Testis (tissue), 2 donors: ENCODE measurements at regions not wholly inside any gene's neighbourhood (a gene's known extent, or its start where the extent isn't known, plus 50 kb on each side); places are given as distances from the start of the nearest gene placed in this dataset.

Source experiments
- DNase-seq: peaks from one replicate; pipeline ENCODE4 v3.0.0-alpha.2; 2019
- H3K27ac ChIP-seq, 2 donors: fragments of 200-600 bp; sonication (generic); one replicate each; pipeline ENCODE4 v1.5.1; 2019
- H3K27me3 ChIP-seq: fragments of 200-600 bp; sonication (generic); one replicate; pipeline ENCODE4 v1.5.1; 2019
- H3K36me3 ChIP-seq: fragments of 200-600 bp; sonication (generic); one replicate; pipeline ENCODE4 v1.5.1; 2017; ENCODE audit warnings: low read depth; ENCODE audit errors: missing control alignments
- H3K4me1 ChIP-seq: fragments of 200-600 bp; sonication (generic); one replicate; pipeline ENCODE4 v1.5.1; 2019
- H3K4me3 ChIP-seq, 2 donors: fragments of 200-600 bp; sonication (generic); one replicate each; pipeline ENCODE4 v1.5.1; 2017 to 2019
- H3K9me3 ChIP-seq: fragments of 200-600 bp; sonication (generic); one replicate; pipeline ENCODE4 v1.5.1; 2017
- CTCF ChIP-seq, 3 experiments: fragments of 450-650 bp in 2 of 3; fragments of 200-600 bp in 1 of 3; sonication (generic) in 1 of 3; IDR thresholded peaks; one replicate each; pipeline ENCODE4 v1.5.1; 2016 to 2019; ENCODE audit warnings: antibody characterized with exemption in 3 of 3, mild to moderate bottlenecking in 2 of 3, moderate library complexity in 1 of 3
- POLR2A ChIP-seq: fragments of 450-650 bp; IDR thresholded peaks from one replicate; pipeline ENCODE4 v1.6.1; 2017; ENCODE audit warnings: antibody characterized with exemption, mild to moderate bottlenecking, moderate library complexity
- WGBS, 2 donors: methylation state at CpG; one replicate each; pipeline ENCODE4 v1.1.5; 2018; 5-methylcytosine and 5-hydroxymethylcytosine counted together
- intact Hi-C: fragments of 100-400 bp; cut with DNase I; formaldehyde crosslinking; loops from one replicate; pipeline ENCODE4 v1.15.1; 2023; ENCODE audit warnings: low total_unique reads
- small RNA-seq, 2 donors: library from RNA; depleted of rRNA; stranded (forward); fragments of <200 nt; gene quantifications; one replicate each; pipeline ENCODE3, GENCODE V24; 2016

DNA sequence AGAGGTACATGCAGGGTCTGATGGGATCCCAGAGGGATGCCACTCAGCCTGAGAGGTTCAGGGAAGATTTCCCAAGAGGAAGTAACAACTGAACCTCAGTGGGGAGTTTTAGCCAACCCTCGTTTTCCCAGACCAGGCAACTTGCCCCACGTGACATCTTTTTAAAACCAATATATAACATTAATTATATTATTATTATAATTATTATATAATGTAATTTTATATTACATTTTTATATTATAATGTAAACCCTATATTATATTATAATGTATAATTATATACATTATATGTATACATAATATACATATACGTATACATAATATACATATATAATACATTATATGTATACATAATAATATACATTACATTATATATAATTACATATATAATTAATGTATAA lies 62.8 kb upstream of the WWC1 start:
- WGBS, 2 donors: 83 to 89% methylated on average over 3 of the region's 3 CpGs
- Histone ChIP-seq H3K27ac (no peak overlapping the region), H3K4me1 (no peaks in the 10 kb centered on the region), H3K27me3 (no peaks in the 10 kb centered on the region), H3K4me3 (no peak overlapping the region), H3K36me3 (no peaks in the 10 kb centered on the region), H3K9me3 (no peaks in the 10 kb centered on the region)
- no peak for DNase-seq
- intact Hi-C loops: no loop called here
- TF ChIP-seq CTCF (IDR thresholded peaks at IDR 0.05) (no peak), POLR2A (no peak)

- Histone ChIP-seq H3K27ac (no peak overlapping the region), H3K4me3 (no peak overlapping the region), H3K27me3 (no peaks in the 10 kb centered on the region), H3K36me3 (no peaks in the 10 kb centered on the region), H3K9me3 (no peaks in the 10 kb centered on the region), H3K4me1 (no peaks in the 10 kb centered on the region)
- intact Hi-C loops: no loop called here
- WGBS, 2 donors: 82 to 90% methylated on average over 3 of the region's 3 CpGs
- DNase-seq: no peak
- TF ChIP-seq CTCF (IDR thresholded peaks at IDR 0.05) (no peak), POLR2A (no peak)
Observed at GRCh38 chr5:168234133-168234532, 57.3 kb upstream of the WWC1 start.

- Histone ChIP-seq H3K4me3 (no peak overlapping the region), H3K27ac (no peak overlapping the region), H3K4me1 (no peaks in the 10 kb centered on the region), H3K27me3 (no peaks in the 10 kb centered on the region), H3K36me3 (no peaks in the 10 kb centered on the region), H3K9me3 (no peaks in the 10 kb centered on the region)
- intact Hi-C loops: no loop called here
- TF ChIP-seq CTCF (IDR thresholded peaks at IDR 0.05): no peak
- DNase-seq: no peak
- WGBS, 2 donors: 79 to 80% methylated on average over 8 of the region's 8 CpGs
Observed at GRCh38 chr5:168238463-168238862, 53.0 kb upstream of the WWC1 start.

DNA sequence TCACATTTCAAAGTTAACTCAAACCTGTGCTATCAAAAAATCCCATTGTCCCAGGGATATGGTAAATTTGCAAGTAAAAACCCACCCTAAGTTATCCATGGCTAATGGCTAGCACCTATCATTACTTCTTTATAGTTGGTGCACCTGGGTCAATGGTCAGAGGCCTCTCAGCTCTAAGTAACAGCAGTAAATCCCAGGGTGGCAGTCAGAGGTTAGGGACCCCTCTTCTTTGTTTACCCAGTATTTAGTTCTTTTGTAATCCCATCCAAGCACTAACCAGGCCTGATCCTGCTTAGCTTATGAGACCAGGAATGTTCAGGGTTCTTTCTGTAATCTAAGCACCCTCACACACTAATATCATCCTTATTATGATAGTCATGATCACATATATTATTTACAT lies 52.1 kb upstream of the WWC1 start:
- Histone ChIP-seq H3K9me3 (no peaks in the 10 kb centered on the region), H3K27me3 (no peaks in the 10 kb centered on the region), H3K27ac (no peak overlapping the region), H3K4me1 (no peaks in the 10 kb centered on the region), H3K36me3 (no peaks in the 10 kb centered on the region), H3K4me3 (no peak overlapping the region)
- TF ChIP-seq CTCF (IDR thresholded peaks at IDR 0.05) (no peak), POLR2A (no peak)
- no peak for DNase-seq
- intact Hi-C loops: no loop called here

Small RNA genes lying in the stretch of these regions (small RNA-seq; reads per million reads assigned to genes)
- gene AC026403.1: 0 reads per million in 2 donors
- gene RF00561: 0 reads per million in 2 donors
- gene RN7SKP60: 0 reads per million in 2 donors
- 0 reads per million in 2 donors for gene RNU6-168P
- gene RNU6-209P: 0 reads per million in 2 donors
